T-helper 17 cell (primary cell): ENCODE measurements at regions not wholly inside any gene's neighbourhood (a gene's known extent, or its start where the extent isn't known, plus 50 kb on each side); places are given as distances from the start of the nearest gene placed in this dataset.

Experiments used
- ATAC-seq: fragments of 150-1000 bp; cut with Tn5 transposase; 2 replicates; pipeline ENCODE4 v1.10.0; 2021; ENCODE audit warnings: mild to moderate bottlenecking, moderate library complexity
- DNase-seq, 3 donors: peaks; one replicate each; pipeline versions ENCODE4 v3.0.0 to v3.0.0-alpha.2; 2020 to 2021
- H3K9me3 ChIP-seq: one replicate; pipeline ENCODE4 v1.7.0; 2013; ENCODE audit warnings: low read length, mild to moderate bottlenecking; ENCODE audit not compliant: control insufficient read depth, poor library complexity, severe bottlenecking
- H3K27ac Mint-ChIP-seq: one replicate; pipeline ENCODE4 v1.8.0; 2022; ENCODE audit warnings: mild to moderate bottlenecking, moderate library complexity, mixed read lengths
- H3K27me3 Mint-ChIP-seq: one replicate; pipeline ENCODE4 v1.8.0; 2022; ENCODE audit warnings: mixed read lengths
- H3K36me3 Mint-ChIP-seq: one replicate; pipeline ENCODE4 v1.8.0; 2022; ENCODE audit warnings: low read depth, mixed read lengths
- H3K4me1 Mint-ChIP-seq: one replicate; pipeline ENCODE4 v1.8.0; 2022; ENCODE audit warnings: mild to moderate bottlenecking, mixed read lengths
- H3K4me3 Mint-ChIP-seq: one replicate; pipeline ENCODE4 v1.8.0; 2022; ENCODE audit warnings: mild to moderate bottlenecking, moderate library complexity, mixed read lengths

GRCh38 chr5:40270274-40270845 lies 409.4 kb upstream of the PTGER4 start:
- Mint-ChIP-seq H3K36me3 (no peaks in the 10 kb centered on the region), H3K4me3 (no peak overlapping the region), H3K4me1 (peaks cover 3% of the 10 kb centered on the region), H3K27ac (no peak overlapping the region), H3K27me3 (no peaks in the 10 kb centered on the region)
- no peak for ATAC-seq
- H3K9me3 ChIP-seq: no peaks in the 10 kb centered on the region
- no peak for DNase-seq

- H3K36me3 Mint-ChIP-seq: no peaks in the 10 kb centered on the region
- H3K27me3 Mint-ChIP-seq: no peaks in the 10 kb centered on the region
- no peaks in the 10 kb centered on the region for H3K4me1 Mint-ChIP-seq
- H3K9me3 ChIP-seq: no peaks in the 10 kb centered on the region
- no peak for DNase-seq
- ATAC-seq: no peak
- no peak overlapping the region for H3K27ac Mint-ChIP-seq
- H3K4me3 Mint-ChIP-seq: no peak overlapping the region
These were observed 411.6 kb upstream of the PTGER4 start for GRCh38 chr5:40268088-40268487.

GRCh38 chr5:40266952-40267351 lies 412.8 kb upstream of the PTGER4 start:
- H3K27me3 Mint-ChIP-seq: no peaks in the 10 kb centered on the region
- ATAC-seq: no peak
- H3K4me3 Mint-ChIP-seq: no peak overlapping the region

GRCh38 chr5:40261984-40262383 lies 417.7 kb upstream of the PTGER4 start:
- H3K36me3 Mint-ChIP-seq: no peaks in the 10 kb centered on the region
- no peak for ATAC-seq
- H3K4me1 Mint-ChIP-seq: no peaks in the 10 kb centered on the region
- no peak for DNase-seq
- no peaks in the 10 kb centered on the region for H3K9me3 ChIP-seq
- no peak overlapping the region for H3K27ac Mint-ChIP-seq
- no peak overlapping the region for H3K4me3 Mint-ChIP-seq
- H3K27me3 Mint-ChIP-seq: no peaks in the 10 kb centered on the region

More at GRCh38 chr5:40266952-40267351, 412.8 kb upstream of the PTGER4 start:
- Mint-ChIP-seq H3K36me3 (no peaks in the 10 kb centered on the region), H3K4me1 (no peaks in the 10 kb centered on the region), H3K27ac (no peak overlapping the region)
- DNase-seq: no peak
- no peaks in the 10 kb centered on the region for H3K9me3 ChIP-seq

GRCh38 chr5:40260361-40260760 lies 419.4 kb upstream of the PTGER4 start:
- Mint-ChIP-seq H3K27me3 (no peaks in the 10 kb centered on the region), H3K4me1 (no peaks in the 10 kb centered on the region), H3K4me3 (no peak overlapping the region), H3K36me3 (no peaks in the 10 kb centered on the region), H3K27ac (no peak overlapping the region)
- no peak for DNase-seq
- no peak for ATAC-seq
- no peaks in the 10 kb centered on the region for H3K9me3 ChIP-seq

- H3K4me3 Mint-ChIP-seq: no peak overlapping the region
These were observed 421.5 kb upstream of the PTGER4 start for GRCh38 chr5:40258222-40258621.

GRCh38 chr5:40240671-40241070 lies 439.0 kb upstream of the PTGER4 start:
- no peak overlapping the region for H3K27ac Mint-ChIP-seq
- H3K4me3 Mint-ChIP-seq: no peak overlapping the region
- no peaks in the 10 kb centered on the region for H3K9me3 ChIP-seq
- no peaks in the 10 kb centered on the region for H3K36me3 Mint-ChIP-seq
- no peak for ATAC-seq
- no peaks in the 10 kb centered on the region for H3K27me3 Mint-ChIP-seq
- peaks cover 3% of the 10 kb centered on the region for H3K4me1 Mint-ChIP-seq
- DNase-seq: no peak

More at GRCh38 chr5:40258222-40258621, 421.5 kb upstream of the PTGER4 start:
- no peaks in the 10 kb centered on the region for H3K4me1 Mint-ChIP-seq
- no peak for ATAC-seq
- no peaks in the 10 kb centered on the region for H3K9me3 ChIP-seq
- no peaks in the 10 kb centered on the region for H3K36me3 Mint-ChIP-seq
- DNase-seq: no peak
- no peak overlapping the region for H3K27ac Mint-ChIP-seq
- no peaks in the 10 kb centered on the region for H3K27me3 Mint-ChIP-seq

GRCh38 chr5:40240111-40240510 lies 439.6 kb upstream of the PTGER4 start:
- no peak overlapping the region for H3K27ac Mint-ChIP-seq
- H3K9me3 ChIP-seq: no peaks in the 10 kb centered on the region
- no peaks in the 10 kb centered on the region for H3K36me3 Mint-ChIP-seq
- DNase-seq: no peak
- ATAC-seq: no peak
- no peak overlapping the region for H3K4me3 Mint-ChIP-seq
- peaks cover 3% of the 10 kb centered on the region for H3K4me1 Mint-ChIP-seq
- H3K27me3 Mint-ChIP-seq: no peaks in the 10 kb centered on the region

- DNase-seq: no peak
- H3K36me3 Mint-ChIP-seq: no peaks in the 10 kb centered on the region
- no peak overlapping the region for H3K27ac Mint-ChIP-seq
- H3K27me3 Mint-ChIP-seq: no peaks in the 10 kb centered on the region
- H3K4me3 Mint-ChIP-seq: no peak overlapping the region
- ATAC-seq: no peak
- no peaks in the 10 kb centered on the region for H3K4me1 Mint-ChIP-seq
- no peaks in the 10 kb centered on the region for H3K9me3 ChIP-seq
These were observed 441.5 kb upstream of the PTGER4 start for GRCh38 chr5:40238066-40238745.

GRCh38 chr5:40235471-40236400 lies 444.0 kb upstream of the PTGER4 start:
- Mint-ChIP-seq H3K36me3 (no peaks in the 10 kb centered on the region), H3K4me3 (no peak overlapping the region), H3K27me3 (no peaks in the 10 kb centered on the region), H3K4me1 (no peaks in the 10 kb centered on the region), H3K27ac (no peak overlapping the region)
- ATAC-seq: no peak
- H3K9me3 ChIP-seq: no peaks in the 10 kb centered on the region
- DNase-seq: no peak

GRCh38 chr5:40233268-40233667 lies 446.4 kb upstream of the PTGER4 start:
- Mint-ChIP-seq H3K36me3 (no peaks in the 10 kb centered on the region), H3K4me1 (no peaks in the 10 kb centered on the region)
- no peak for ATAC-seq

GRCh38 chr5:40227931-40228330 lies 451.8 kb upstream of the PTGER4 start:
- DNase-seq: no peak
- H3K27ac Mint-ChIP-seq: no peak overlapping the region
- no peaks in the 10 kb centered on the region for H3K9me3 ChIP-seq
- ATAC-seq: no peak
- peaks cover 2% of the 10 kb centered on the region for H3K36me3 Mint-ChIP-seq
- no peak overlapping the region for H3K4me3 Mint-ChIP-seq
- H3K4me1 Mint-ChIP-seq: peaks cover 13% of the 10 kb centered on the region
- H3K27me3 Mint-ChIP-seq: no peaks in the 10 kb centered on the region

More at GRCh38 chr5:40233268-40233667, 446.4 kb upstream of the PTGER4 start:
- DNase-seq: no peak
- Mint-ChIP-seq H3K27me3 (no peaks in the 10 kb centered on the region), H3K4me3 (no peak overlapping the region), H3K27ac (no peak overlapping the region)
- no peaks in the 10 kb centered on the region for H3K9me3 ChIP-seq

GRCh38 chr5:40227366-40227765 lies 452.3 kb upstream of the PTGER4 start:
- no peak overlapping the region for H3K27ac Mint-ChIP-seq
- H3K4me1 Mint-ChIP-seq: peaks cover 13% of the 10 kb centered on the region

More at GRCh38 chr5:40227366-40227765, 452.3 kb upstream of the PTGER4 start:
- no peak for ATAC-seq
- no peaks in the 10 kb centered on the region for H3K9me3 ChIP-seq
- Mint-ChIP-seq H3K4me3 (no peak overlapping the region), H3K36me3 (peaks cover 2% of the 10 kb centered on the region), H3K27me3 (no peaks in the 10 kb centered on the region)
- DNase-seq: no peak
